ENCODE measurements at regions not wholly inside any gene's neighbourhood (a gene's known extent, or its start where the extent isn't known, plus 50 kb on each side); places are given as distances from the start of the nearest gene placed in this dataset.
"Not testable (repeated sequence)": the region's sequence is repeated elsewhere in the genome, so short reads cannot be mapped to it uniquely, and the experiment has no call there.

DNA sequence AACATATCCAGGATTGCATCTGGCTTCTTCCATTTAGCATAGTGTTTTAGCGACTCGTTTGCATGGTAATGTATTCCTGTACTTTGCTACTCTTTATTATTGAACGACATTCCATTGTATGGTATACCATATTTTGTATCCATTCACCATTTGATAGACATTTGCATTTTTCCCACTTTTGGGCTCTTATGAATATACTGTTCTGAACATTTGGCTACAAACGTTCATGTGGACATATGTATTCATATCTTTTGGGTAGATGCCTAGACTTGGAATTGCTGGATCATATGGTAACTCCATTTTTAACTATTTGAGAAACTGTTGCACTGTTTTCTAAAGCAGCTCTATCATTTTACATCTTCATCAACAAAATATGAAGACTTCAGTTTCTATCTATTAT lies 383.7 kb upstream of the AKR1E2 start:
- DNase-seq (ENCODE audit: low spot score) = no peak
- in situ Hi-C loops (cut with HindIII; ENCODE audit: low sequenced_read_pairs) = no loop called here

GRCh38 chr10:4440260-4440659 lies 385.7 kb upstream of the AKR1E2 start:
- in situ Hi-C loops (cut with HindIII; ENCODE audit: low sequenced_read_pairs) = no loop called here
- DNase-seq (ENCODE audit: low spot score) = no peak

DNA sequence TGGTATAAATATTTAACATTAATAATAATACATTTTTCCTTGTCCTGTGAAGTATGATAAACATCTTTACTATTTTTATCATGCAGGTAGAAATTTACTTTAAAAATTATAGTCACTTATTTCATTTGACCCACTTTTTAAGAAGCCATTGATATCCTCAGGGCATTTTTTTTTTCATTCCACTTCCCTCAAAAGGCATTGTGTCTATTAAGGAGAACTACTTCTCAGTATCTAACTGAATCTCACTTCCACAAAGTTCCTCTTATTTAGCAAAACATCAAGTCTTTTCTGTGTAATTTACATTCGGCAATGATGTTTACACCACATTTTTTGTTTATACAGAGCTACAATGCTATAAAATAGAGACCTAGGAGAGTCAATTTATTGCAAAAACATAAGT lies 388.2 kb upstream of the AKR1E2 start:
- in situ Hi-C loops (cut with HindIII; ENCODE audit: low sequenced_read_pairs) = no loop called here
- no peak for DNase-seq (ENCODE audit: low spot score)

- no peak for DNase-seq (ENCODE audit: low spot score)
- in situ Hi-C loops (cut with HindIII; ENCODE audit: low sequenced_read_pairs) = no loop called here
These were observed 388.9 kb upstream of the AKR1E2 start for GRCh38 chr10:4437061-4437460.

DNA sequence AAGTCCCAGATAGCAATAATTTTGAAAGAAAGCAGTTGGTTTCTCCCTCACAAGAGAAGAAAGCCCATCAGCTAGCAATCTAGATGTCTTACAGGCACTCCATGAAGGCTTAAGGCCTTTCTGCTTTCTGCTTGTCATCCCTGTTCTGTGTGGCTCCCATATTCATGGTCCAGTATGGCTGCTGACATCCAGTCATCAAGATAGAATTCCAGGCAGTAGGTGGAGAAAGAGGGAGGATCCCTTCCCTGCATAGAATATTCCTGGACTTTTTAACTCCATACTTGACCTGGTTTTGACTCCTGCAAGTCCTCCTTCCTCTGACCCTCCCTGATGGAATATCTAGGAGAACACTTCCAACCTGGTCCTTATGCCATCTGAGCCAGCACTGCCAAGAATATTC lies 389.9 kb upstream of the AKR1E2 start:
- DNase-seq (ENCODE audit: low spot score) = no peak
- in situ Hi-C loops (cut with HindIII; ENCODE audit: low sequenced_read_pairs) = no loop called here

DNA sequence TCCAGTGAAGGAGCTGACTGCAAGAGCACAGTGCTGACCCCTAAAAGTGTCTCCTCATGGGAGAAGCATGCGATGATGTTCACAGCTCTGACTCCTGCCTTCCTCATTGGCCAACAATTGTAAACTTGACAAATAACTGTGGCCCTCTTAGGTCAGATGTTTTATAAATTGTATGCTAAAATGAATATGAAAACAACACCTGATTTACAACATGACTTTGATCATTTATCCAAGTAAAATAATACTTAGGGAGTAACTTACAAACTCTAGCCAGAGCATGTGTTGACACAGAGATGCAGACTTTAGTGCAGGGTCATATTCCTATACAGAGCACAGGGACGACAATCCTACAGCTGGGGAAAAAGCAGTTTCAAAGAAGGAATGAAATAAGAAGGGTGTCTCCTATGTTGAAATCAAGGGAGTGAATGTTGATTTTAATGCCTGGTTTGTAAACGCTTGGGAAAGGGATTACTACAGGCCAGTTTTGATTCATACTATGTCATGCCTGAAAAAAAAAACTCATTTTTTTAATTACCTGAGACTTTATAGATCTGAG lies 391.4 kb upstream of the AKR1E2 start:
- no peak for DNase-seq (ENCODE audit: low spot score)
- in situ Hi-C loops (cut with HindIII; ENCODE audit: low sequenced_read_pairs) = no loop called here

DNA sequence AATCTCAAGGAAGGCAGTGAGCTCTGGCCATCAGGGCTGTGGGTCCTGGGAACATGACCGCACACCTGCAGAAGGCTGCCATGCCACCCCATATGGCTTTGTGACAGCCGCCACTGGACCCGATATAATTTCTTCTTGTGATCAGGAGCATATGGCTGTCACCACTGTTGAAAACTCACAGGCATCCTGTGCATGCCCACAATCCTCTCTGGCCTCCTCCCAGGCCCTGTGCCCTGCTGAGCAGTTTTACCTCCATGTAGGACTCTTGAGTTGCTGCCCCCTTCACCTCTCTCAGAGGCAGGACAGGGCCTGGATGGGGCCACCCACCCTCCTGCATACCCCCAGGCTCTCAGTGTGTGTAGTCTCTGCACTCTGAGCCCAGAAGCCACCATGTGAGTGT lies 391.9 kb upstream of the AKR1E2 start:
- in situ Hi-C loops (cut with HindIII; ENCODE audit: low sequenced_read_pairs) = no loop called here
- no peak for DNase-seq (ENCODE audit: low spot score)

GRCh38 chr10:4431114-4431863 lies 394.7 kb upstream of the AKR1E2 start:
- in situ Hi-C loops (cut with HindIII; ENCODE audit: low sequenced_read_pairs) = no loop called here
- DNase-seq (ENCODE audit: low spot score) = no peak

DNA sequence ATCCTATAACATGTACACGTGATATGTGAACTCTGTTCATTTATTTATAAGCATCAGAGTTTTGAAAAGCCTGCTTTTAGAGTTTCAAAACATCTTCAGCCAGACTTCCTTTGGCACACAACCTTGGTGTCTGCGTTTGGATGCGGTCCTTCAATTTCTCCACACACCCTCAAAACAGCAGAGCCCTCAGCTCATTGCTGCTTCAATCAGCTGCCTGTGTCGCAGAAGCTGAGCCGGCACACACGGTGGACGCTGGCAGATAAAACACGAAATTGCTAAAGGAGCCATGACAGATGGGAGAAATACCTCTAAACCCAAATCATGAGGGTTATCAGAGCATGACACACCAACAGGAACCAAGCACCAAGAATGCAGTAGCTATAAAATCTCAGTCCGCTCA lies 396.4 kb upstream of the AKR1E2 start:
- no peak for DNase-seq (ENCODE audit: low spot score)
- in situ Hi-C loops (cut with HindIII; ENCODE audit: low sequenced_read_pairs) = no loop called here

- in situ Hi-C loops (cut with HindIII; ENCODE audit: low sequenced_read_pairs) = no loop called here
- no peak for DNase-seq (ENCODE audit: low spot score)
These were observed 398.5 kb upstream of the AKR1E2 start for GRCh38 chr10:4427532-4427931.

- no peak for DNase-seq (ENCODE audit: low spot score)
- in situ Hi-C loops (cut with HindIII; ENCODE audit: low sequenced_read_pairs) = no loop called here
These were observed 399.1 kb upstream of the AKR1E2 start for GRCh38 chr10:4426866-4427265.

GRCh38 chr10:4409319-4409718 lies 416.7 kb upstream of the AKR1E2 start:
- no peak for DNase-seq (ENCODE audit: low spot score)
- in situ Hi-C loops (cut with HindIII; ENCODE audit: low sequenced_read_pairs) = no loop called here

- DNase-seq (ENCODE audit: low spot score) = no peak
- in situ Hi-C loops (cut with HindIII; ENCODE audit: low sequenced_read_pairs) = no loop called here
These were observed 418.2 kb upstream of the AKR1E2 start for GRCh38 chr10:4407783-4408182.

DNA sequence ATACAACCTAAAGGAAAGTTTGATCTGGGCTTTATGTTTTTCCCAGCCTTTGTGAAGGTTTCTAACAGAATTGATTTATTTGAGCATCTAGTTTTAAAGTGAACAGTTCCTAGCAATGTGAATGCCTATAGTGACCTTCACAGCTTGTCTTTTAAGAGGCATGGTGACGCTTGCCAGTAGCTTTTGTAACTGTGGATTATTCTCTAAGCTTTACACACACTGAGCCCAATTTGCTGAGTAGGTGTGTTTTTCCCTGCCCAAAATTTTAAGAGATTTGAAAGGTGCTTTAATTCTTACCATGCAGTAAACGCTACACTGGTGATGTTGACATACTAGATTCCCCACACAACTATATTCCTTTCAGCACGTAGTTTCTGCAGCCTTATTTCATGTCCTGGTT lies 420.2 kb upstream of the AKR1E2 start:
- no peak for DNase-seq (ENCODE audit: low spot score)
- in situ Hi-C loops (cut with HindIII; ENCODE audit: low sequenced_read_pairs) = no loop called here

DNA sequence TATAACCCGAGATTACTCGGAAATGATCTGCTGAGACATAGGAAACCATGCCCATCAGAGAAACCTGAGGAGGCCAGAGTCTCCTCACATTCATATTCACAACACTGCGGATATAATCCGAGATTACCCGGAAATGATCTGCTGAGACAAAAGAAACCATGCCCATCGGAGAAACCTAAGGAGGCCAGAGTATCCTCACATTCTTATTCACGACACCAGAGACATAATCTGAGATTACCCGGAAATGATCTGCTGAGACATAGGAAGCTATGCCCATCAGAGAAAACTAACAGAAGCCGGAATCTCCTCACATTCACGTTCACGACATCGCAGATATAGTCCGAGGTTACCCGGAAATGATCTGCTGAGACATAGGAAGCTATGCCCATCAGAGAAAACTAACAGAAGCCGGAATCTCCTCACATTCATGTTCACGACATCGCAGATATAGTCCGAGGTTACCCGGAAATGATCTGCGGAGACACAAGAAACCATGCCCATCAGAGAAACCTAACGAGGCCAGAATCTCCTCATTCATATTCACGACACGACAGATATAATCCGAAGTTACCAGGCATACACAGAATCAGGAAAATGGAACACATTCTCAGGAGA lies 422.3 kb upstream of the AKR1E2 start:
- DNase-seq (ENCODE audit: low spot score) = no peak
- in situ Hi-C loops (cut with HindIII; ENCODE audit: low sequenced_read_pairs) = no loop called here

DNA sequence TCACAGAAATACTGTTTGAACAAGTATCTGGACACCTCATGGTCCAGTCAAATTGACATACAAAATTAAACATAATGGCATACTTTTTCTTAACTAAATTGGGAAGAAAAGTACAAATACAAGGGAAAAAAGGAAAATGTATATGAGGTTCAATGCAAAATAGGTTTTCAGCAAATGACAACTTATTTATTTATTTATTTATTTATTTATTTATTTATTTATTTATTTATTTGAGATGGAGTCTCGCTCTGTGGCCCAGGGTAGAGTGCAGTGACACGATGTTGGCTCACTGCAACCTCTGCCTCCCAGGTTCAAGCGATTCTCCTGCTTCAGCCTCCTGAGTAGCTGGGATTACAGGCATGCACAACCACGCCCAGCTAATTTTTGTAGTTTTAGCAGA lies 424.9 kb upstream of the AKR1E2 start:
- in situ Hi-C loops (cut with HindIII; ENCODE audit: low sequenced_read_pairs); DNase-seq (ENCODE audit: low spot score): not testable (repeated sequence)

GRCh38 chr10:4399556-4399955 lies 426.5 kb upstream of the AKR1E2 start:
- in situ Hi-C loops (cut with HindIII; ENCODE audit: low sequenced_read_pairs) = no loop called here
- no peak for DNase-seq (ENCODE audit: low spot score)

GRCh38 chr10:4398602-4399001 lies 427.4 kb upstream of the AKR1E2 start:
- in situ Hi-C loops (cut with HindIII; ENCODE audit: low sequenced_read_pairs) = no loop called here
- no peak for DNase-seq (ENCODE audit: low spot score)

DNA sequence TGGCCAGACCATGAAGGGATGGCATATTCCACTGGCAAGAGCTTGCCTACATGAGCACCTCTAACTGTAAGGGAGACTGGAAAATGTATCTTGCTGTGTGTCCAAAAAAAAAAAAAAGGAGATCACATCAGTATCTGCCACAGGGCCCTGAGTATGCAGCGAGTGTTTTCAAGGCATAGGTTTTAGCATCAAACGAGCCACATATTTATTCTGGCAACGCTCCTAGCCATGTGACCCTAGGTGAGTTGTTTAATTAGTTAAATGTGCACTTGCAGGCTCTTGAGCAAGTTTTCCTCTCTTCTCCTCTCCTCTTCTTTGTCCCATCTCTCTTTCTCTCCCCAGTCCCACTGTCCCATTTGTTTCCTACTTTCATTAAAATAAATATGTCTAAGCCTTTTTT lies 428.7 kb upstream of the AKR1E2 start:
- in situ Hi-C loops (cut with HindIII; ENCODE audit: low sequenced_read_pairs) = no loop called here
- DNase-seq (ENCODE audit: low spot score) = no peak

DNA sequence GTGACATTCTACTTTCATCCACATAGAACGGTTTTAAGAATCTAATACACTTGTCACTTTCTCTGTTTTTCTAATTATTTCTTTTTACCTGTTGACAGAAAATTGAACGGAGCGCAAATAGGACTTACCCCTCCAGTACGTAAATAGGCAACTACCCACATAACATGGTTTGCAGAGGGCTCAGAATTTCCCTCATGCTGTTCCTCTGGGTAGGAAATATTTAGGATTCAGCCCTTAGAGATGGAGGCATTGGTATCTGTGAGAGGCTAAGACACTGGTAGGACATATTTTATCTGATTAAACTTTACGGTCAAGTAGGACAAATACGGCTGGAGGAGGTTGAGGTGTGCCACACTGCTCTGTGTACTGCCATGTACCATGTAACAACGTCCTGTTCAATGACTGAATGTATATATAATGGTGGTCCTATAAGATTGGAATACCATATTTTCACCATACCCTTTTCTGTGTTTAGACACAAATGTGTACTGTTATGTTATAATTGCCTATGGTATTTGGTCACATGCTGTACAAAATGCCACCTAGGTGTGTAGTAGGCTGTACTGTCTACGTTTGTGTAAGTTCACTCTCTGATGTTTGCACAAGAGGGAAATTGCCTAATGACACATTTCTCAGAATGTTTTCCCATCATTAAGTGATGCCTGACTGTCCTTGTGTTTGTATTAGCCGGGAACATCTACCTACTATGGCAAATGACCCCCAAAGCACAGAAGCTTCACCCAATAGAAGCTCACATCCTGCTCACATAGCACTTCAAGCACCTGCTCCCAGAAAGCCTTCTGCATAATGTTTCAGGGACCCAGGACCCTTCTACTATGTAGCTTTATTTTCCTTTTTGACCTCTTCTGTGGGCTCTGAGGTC lies 429.4 kb upstream of the AKR1E2 start:
- no peak for DNase-seq (ENCODE audit: low spot score)
- in situ Hi-C loops (cut with HindIII; ENCODE audit: low sequenced_read_pairs) = no loop called here

Measured in G401 (cell line).